GM21360 (cell line): ENCODE measurements at regions not wholly inside any gene's neighbourhood (a gene's known extent, or its start where the extent isn't known, plus 50 kb on each side); places are given as distances from the start of the nearest gene placed in this dataset.

Source experiments
- ATAC-seq: cut with Tn5 transposase; IDR thresholded peaks from one replicate; pipeline ENCODE4 v1.9.1; 2021; ENCODE audit warnings: mild to moderate bottlenecking, moderate library complexity; ENCODE audit not compliant: unreplicated experiment

DNA sequence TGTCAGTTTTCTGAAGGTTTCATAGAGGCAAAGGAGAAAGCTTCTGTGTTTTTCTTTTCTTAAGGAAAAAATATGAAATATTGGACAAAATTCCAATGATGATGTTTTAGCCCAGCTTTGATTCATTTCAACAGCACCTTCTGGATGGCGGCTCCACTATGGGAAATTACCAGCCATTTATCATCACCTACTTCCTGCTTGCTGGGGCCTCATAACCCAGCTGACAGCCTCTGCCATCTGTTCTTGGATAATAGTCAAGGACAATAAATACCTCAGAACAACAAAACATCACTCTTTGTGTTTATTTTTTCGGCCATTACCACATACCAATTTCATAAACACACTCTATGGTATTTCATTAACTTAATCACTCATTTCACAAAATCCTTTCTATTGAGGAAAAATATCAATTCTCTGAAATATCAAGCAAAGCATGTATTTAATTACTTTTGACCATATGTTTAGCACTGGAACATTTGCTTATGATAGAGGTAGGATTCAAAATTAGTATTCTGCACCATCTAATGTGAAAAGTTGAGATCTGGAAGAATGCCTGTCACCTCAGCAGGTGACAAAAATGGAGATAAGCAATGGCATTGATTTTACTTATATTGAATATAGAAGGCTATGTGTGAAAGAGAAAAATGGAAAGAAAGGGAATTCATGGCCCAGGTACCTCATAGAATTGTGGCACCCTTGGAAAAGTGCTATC, 629.7 kb downstream of the LIG4 start:
- no peak for ATAC-seq

GRCh38 chr13:107582171-107582570, 633.2 kb downstream of the LIG4 start:
- no peak for ATAC-seq

DNA sequence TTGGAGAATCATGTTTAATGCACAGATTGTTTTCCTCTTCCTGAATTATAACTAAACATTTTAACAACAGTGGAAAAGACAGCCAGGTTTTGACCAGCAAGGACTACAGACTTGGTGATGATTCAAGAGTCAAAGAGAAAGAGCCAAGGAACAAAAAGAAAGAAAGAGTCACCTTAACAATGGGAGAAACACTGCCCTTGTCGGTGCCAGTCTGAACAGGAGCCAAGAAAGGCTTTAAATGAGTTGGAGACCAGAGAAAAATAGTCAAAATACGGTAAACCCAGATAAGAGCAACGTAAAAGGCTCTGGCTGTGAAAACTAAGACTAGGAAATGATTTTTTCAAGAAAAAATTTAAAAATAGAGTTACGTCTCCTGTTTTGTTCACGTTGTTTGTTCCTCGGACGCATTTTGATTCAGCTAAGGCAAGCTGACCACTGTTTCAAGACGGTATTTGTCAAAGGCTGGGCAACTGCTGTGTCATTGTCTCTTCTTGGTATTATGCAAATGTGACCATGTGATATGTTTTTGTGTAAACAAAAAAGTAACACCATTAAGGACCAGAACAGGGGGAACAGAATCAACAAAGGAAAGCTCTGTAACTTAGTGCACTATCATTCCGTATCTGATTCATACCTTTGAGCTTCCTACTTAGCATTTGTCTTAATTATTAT, 634.5 kb downstream of the LIG4 start:
- ATAC-seq: no peak

- no peak for ATAC-seq
Observed at GRCh38 chr13:107576430-107576829, 638.9 kb downstream of the LIG4 start.

DNA sequence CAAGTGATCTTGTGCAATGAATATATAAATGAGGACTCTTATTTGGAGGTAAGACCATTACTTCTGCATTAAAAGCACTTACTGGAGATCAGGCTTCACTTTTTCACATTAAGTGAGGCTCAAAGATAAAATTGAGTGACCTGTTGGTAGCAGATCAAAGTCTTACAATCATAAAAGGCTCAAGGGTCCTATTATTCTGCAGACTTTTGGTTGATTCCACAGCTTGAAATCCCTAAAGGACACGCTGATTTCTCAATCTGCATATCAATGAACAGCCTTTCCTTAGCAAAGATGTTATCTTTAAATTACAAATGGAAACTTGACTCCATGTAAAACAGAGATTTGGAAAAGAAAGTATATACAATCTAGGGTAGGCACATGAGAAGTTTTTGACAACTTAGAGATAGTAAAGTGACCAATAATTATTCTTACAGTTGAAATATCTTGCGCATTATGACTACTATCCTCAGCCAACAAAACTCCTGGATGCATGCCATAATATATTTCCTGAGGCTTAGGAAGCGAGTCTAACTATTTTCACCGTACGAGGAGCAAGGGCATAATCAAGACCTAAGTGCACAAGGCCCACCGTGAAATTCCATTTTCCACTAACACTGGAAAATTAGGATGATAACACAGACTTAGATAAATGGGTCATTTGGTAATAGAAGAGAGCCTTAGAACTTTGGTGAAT, 640.7 kb downstream of the LIG4 start:
- ATAC-seq: no peak

- no peak for ATAC-seq
Observed at GRCh38 chr13:107573184-107573583, 642.2 kb downstream of the LIG4 start.

DNA sequence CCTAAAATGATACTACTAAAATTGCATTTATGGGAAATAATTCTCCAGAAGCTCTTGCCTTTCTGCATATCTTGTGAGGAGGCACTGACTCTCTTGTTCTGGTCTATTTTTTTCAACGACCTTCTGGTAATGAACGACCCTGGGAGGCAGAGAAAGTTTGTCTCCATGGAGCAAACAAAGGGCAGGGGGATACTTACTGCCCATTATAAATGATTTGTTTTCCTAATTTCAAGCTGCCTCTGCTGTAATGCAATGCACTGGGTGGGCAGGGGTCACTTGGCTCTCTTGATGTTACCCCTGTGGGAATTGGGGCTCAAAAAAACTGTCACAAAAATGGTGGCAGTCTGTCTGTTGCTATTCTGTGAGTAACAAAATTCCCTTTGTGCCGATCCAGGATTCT, 643.2 kb downstream of the LIG4 start:
- ATAC-seq: no peak

GRCh38 chr13:107568181-107568580, 647.2 kb downstream of the LIG4 start:
- no peak for ATAC-seq

DNA sequence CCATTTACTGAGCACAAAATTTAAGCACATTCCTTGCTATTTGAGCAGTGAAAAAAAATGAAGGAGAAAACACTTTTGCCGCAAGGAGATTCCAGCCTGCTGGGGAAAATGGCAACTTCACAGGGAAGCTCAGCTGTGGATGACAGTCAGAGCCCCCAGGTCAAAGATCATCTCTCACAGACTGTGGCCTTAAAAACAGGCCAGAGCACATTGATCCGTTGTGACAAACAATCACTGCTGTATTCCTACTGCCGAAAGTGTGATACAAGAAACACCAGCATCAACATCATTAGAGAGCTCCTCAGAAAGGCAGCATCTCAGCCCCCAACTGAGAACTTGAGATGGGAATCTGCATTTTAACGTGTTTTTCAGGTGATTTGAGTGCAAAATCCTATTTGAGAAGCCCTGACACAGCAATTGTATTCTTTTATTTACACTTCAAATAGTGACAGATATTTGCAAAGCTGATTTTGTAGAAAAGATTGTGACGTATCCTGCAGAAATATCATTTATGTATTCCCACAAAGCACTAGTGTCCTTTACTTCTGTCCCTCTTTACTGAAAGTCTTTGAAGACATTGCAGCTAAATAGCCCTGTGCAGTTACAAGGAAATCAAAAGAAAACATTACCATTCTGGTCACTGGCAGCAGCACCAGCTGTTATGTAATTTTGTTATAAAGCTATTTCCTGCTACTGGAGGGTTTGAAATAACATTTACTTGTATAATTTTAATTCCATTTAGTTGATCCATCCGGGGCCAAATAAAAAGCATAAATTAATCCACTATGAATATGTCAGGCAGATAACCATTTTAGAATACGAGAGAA, 652.0 kb downstream of the LIG4 start:
- no peak for ATAC-seq

- no peak for ATAC-seq
Observed at GRCh38 chr13:107562203-107562602, 653.1 kb downstream of the LIG4 start.

DNA sequence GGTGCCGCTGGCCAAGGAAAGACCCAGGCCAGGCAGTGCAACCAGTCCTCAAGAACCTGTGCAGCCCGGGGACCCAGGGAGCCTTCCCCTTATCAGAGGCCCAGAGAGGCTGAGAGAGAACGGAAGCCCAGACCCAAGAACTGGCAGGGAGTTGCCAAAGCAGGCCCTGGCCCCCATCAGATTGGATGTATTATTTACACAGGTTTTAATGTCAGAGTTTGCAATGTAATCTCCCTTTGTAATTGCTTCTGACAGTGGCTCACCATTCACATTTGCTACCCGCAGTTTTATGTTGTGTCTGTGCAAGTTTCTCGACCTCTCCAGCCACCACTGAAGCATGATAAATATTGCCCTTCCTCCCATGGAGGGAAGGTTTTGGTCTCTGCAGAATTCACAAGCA, 660.9 kb downstream of the LIG4 start:
- ATAC-seq: no peak

DNA sequence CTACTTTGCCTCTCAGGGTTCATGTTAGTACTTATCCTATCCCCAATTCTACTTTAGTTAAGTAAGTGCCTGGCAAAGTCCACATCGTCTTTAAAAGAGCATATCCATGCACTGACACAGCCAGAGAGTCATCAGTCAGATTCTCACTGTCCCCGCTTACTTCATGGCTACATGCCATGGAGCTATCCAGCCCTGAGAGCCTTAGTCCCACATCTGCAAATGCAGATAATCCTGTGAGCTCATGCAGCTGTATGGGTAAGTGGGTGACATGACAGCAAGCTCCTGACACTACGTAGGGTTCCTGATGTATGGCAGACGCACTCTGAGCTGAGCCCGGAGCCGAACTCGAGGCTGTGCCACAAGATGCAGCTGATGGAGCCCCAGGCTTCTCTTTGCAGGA, 661.5 kb downstream of the LIG4 start:
- ATAC-seq: no peak

DNA sequence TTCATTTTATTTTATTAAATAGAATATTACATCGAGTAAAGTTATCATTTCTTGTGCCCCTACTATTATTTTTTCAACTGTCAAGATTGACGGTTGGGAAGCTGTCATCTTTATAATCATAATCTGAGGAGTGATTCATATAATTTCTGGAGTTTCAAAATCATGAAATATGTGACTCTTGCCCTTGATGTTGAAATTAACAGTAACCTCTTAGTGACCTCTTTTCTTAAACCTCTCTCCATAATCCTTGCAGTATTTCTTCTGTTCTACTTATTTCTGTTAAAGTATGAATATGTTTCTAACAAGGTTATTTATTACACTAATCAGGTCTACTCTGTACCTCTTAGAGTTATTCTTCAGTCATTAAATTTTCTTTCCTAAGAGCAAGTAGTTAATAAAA, 663.8 kb downstream of the LIG4 start:
- ATAC-seq: no peak

- no peak for ATAC-seq
Observed at GRCh38 chr13:107548338-107548737, 667.0 kb downstream of the LIG4 start.

DNA sequence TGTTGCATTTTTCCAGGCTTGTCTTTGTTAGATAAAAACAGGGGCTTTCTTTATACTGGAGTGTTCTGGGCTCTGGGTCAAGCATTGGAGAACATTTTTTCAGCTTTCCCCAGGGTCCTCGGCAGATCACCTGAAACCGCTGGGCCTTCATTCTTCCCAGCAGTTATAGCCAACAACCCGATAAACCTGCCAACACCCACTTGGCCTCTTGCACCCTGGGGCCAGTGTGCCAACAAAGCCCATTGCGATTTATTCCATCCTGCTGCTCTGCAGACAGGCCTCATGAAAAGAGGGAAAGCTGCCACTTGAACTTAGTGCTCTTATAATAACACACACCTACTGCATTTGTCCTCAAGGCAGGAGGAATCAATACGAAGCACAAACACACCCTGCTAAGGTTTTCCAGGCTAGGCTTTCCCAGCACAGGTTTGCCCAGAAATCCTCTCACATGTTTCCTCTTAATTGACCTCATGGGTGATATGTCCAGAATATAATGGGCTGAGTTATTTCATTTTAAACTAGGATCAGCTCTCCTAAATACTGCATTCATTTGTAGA, 669.3 kb downstream of the LIG4 start:
- no peak for ATAC-seq

DNA sequence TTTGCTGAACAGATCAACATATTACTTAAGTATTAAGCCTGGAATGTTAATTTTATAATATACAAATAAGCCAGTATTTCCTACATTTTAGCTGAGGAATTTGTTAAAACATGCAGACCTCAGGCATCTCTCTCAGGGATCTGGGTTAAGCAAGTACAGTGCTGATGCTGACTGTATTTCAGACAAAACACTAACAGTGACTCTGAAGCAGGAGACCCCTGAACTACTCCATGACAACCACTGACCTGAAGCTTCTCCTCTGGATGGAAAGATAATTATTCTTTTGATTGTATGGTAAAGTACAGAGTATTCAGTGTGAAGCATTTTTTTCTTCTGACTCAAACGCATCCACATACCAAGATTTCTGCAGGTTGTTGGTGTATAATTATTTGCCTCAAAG, 680.8 kb downstream of the LIG4 start:
- no peak for ATAC-seq

GRCh38 chr13:107531816-107532215, 683.5 kb downstream of the LIG4 start:
- no peak for ATAC-seq

DNA sequence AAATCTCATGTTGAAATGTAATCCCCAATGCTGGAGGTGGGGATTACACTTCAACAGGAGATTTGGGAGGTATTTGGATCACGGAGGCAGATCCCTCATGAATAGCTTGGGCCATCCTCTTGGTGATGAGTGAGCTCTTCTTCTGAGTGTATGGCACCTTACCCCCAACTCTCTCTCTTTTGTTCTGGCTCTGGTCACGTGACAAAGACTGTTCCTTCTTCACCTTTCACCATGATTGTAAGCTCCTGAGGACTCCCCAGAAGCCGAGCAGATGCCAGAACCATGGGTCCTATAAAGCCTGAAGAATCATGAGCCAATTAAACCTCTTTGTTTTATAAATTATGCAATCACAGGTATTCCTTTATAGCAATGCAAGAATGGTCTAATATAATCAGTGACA, 684.2 kb downstream of the LIG4 start:
- ATAC-seq: no peak

DNA sequence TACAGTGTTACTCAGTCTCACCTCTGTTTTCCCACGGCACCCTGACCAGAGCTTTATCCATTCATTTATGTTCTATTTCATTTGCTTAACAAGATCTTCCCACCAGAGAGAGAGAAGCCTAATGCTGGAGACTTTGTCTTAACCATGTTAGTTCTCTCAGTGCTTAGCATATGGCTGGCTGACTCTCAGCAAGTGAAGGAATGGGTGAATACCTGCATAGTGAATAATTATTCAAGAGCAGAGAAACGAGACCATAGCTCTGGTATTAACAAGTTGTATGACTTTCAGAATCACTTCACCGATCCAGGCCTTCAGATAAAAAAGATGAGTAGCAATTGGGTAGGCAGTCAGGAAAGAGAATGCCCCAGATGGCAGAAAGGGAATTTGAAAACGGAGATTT, 686.3 kb downstream of the LIG4 start:
- no peak for ATAC-seq

- ATAC-seq: no peak
Observed at GRCh38 chr13:107518780-107519179, 696.6 kb downstream of the LIG4 start.

- no peak for ATAC-seq
Observed at GRCh38 chr13:107518292-107518691, 697.0 kb downstream of the LIG4 start.
